OCI-LY3 (cell line): ENCODE measurements at regions not wholly inside any gene's neighbourhood (a gene's known extent, or its start where the extent isn't known, plus 50 kb on each side); places are given as distances from the start of the nearest gene placed in this dataset.

Experiments
- H2AFZ ChIP-seq: fragments of 200-600, 300-600 bp; shearing (Covaris generic); 2 replicates; pipeline ENCODE4 v1.6.0; 2014; ENCODE audit warnings: antibody characterized with exemption, low read depth, low read length
- H3K27ac ChIP-seq: fragments of 200-600, 300-600 bp; sonication (generic); 2 replicates; pipeline ENCODE4 v1.5.1; 2014; ENCODE audit warnings: mild to moderate bottlenecking, low read length, moderate library complexity, mixed read lengths
- H3K27me3 ChIP-seq: fragments of 200-600, 300-600 bp; sonication (generic); 2 replicates; pipeline ENCODE4 v1.6.1; 2014; ENCODE audit warnings: low read depth, low read length, mixed read lengths
- H3K36me3 ChIP-seq: fragments of 200-600, 300-600 bp; sonication (generic); replicated peaks from 2 replicates; pipeline ENCODE3; 2014; ENCODE audit warnings: low read depth, low read length, mixed read lengths
- H3K4me1 ChIP-seq: fragments of 300-600, 200-600 bp; sonication (generic); 2 replicates; pipeline ENCODE4 v1.6.1; 2014; ENCODE audit warnings: low read length, mixed read lengths
- H3K4me2 ChIP-seq: fragments of 200-600, 300-600 bp; sonication (generic); 2 replicates; pipeline ENCODE4 v1.6.1; 2014; ENCODE audit warnings: low read length, mixed read lengths
- H3K4me3 ChIP-seq: fragments of 300-600, 200-600 bp; sonication (generic); 2 replicates; pipeline ENCODE4 v1.5.1; 2014; ENCODE audit warnings: antibody characterized with exemption, mild to moderate bottlenecking, low read length, moderate library complexity
- H3K79me2 ChIP-seq: fragments of 300-600, 200-600 bp; shearing (Covaris generic); 2 replicates; pipeline ENCODE4 v1.6.1; 2014; ENCODE audit warnings: mild to moderate bottlenecking, low read length, mixed read lengths
- H3K9ac ChIP-seq: fragments of 300-600, 200-600 bp; shearing (Covaris generic); 2 replicates; pipeline ENCODE4 v1.6.0; 2014; ENCODE audit warnings: mild to moderate bottlenecking, low read length, moderate library complexity
- H3K9me3 ChIP-seq: fragments of 200-600, 300-600 bp; shearing (Covaris generic); 2 replicates; pipeline ENCODE4 v1.6.1; 2014; ENCODE audit warnings: low read length, mixed read lengths; ENCODE audit not compliant: insufficient read depth
- H4K20me1 ChIP-seq: fragments of 200-600, 300-600 bp; sonication (generic); 2 replicates; pipeline ENCODE4 v1.6.1; 2016; ENCODE audit warnings: low read length, mixed read lengths; ENCODE audit not compliant: insufficient read depth
- EZH2phosphoT487 ChIP-seq: fragments of 200-600 bp; shearing (Covaris generic); IDR thresholded peaks from 2 replicates; pipeline ENCODE4 v1.6.1; 2018; ENCODE audit warnings: antibody characterized with exemption, mixed run types, low read depth
- TF ChIP-seq, protein P1 (sequence below): fragments of 200-600, 300-600 bp; sonication (generic); IDR thresholded peaks from 2 replicates; pipeline ENCODE4 v1.5.1; 2014; ENCODE audit warnings: antibody characterized with exemption, low read length, low read depth

DNA sequence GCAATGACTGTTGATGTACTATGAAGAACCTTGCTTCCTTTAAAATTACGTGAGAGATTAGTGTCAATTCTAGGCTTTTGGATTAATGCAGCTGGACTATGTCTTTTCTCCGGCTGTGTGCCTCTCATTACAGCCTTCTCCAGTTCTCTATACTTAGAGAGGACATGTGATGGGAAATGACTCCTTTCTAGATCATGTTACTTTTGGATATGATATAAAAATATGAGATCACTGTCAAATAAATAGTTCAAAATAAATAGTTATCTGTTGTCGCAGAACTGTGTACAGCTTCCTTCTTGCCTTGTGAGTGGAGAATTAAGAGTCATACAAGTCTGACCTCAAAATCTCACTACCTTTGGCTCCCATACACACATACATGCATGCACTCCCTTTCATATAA lies 592.4 kb downstream of the DIPK2A start:
- no peak overlapping the region for H3K27ac ChIP-seq
- no peaks in the 10 kb centered on the region for H3K79me2 ChIP-seq
- H3K9ac ChIP-seq, result no peak overlapping the region
- H2AFZ ChIP-seq, result no peak overlapping the region
- TF ChIP-seq EZH2phosphoT487, result no peak
- TF ChIP-seq, protein P1, sequence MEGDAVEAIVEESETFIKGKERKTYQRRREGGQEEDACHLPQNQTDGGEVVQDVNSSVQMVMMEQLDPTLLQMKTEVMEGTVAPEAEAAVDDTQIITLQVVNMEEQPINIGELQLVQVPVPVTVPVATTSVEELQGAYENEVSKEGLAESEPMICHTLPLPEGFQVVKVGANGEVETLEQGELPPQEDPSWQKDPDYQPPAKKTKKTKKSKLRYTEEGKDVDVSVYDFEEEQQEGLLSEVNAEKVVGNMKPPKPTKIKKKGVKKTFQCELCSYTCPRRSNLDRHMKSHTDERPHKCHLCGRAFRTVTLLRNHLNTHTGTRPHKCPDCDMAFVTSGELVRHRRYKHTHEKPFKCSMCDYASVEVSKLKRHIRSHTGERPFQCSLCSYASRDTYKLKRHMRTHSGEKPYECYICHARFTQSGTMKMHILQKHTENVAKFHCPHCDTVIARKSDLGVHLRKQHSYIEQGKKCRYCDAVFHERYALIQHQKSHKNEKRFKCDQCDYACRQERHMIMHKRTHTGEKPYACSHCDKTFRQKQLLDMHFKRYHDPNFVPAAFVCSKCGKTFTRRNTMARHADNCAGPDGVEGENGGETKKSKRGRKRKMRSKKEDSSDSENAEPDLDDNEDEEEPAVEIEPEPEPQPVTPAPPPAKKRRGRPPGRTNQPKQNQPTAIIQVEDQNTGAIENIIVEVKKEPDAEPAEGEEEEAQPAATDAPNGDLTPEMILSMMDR, result no peak
- no peaks in the 10 kb centered on the region for H3K36me3 ChIP-seq
- H3K9me3 ChIP-seq, result no peaks in the 10 kb centered on the region
- H4K20me1 ChIP-seq, result no peaks in the 10 kb centered on the region
- no peak overlapping the region for H3K4me2 ChIP-seq
- no peaks in the 10 kb centered on the region for H3K27me3 ChIP-seq
- H3K4me1 ChIP-seq, result no peaks in the 10 kb centered on the region
- no peak overlapping the region for H3K4me3 ChIP-seq

DNA sequence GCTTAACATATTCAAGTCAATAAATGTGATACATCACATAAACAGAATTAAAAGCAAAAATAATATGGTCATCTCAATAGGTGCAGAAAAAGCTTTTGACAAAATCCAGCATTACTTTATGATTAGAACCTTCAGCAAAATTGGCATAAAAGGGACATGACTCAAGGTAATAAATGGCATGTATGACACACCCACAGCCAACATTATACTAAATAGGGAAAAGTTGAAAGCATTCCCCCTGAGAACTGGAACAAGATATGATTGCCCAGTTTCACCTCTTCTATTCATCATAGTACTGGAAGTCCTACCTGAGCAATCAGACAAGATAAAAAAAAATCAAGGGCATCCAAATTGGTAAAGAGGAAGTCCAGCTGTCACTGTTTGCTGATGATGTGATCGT lies 594.7 kb downstream of the DIPK2A start:
- no peaks in the 10 kb centered on the region for H3K79me2 ChIP-seq
- H3K9me3 ChIP-seq, result no peaks in the 10 kb centered on the region
- no peaks in the 10 kb centered on the region for H3K4me1 ChIP-seq
- H4K20me1 ChIP-seq, result no peaks in the 10 kb centered on the region
- H3K36me3 ChIP-seq, result no peaks in the 10 kb centered on the region
- no peak overlapping the region for H3K9ac ChIP-seq
- no peak overlapping the region for H3K4me2 ChIP-seq
- no peak overlapping the region for H2AFZ ChIP-seq
- H3K4me3 ChIP-seq, result no peak overlapping the region
- no peak overlapping the region for H3K27ac ChIP-seq
- no peak for TF ChIP-seq EZH2phosphoT487
- TF ChIP-seq, protein P1, result no peak
- H3K27me3 ChIP-seq, result no peaks in the 10 kb centered on the region

DNA sequence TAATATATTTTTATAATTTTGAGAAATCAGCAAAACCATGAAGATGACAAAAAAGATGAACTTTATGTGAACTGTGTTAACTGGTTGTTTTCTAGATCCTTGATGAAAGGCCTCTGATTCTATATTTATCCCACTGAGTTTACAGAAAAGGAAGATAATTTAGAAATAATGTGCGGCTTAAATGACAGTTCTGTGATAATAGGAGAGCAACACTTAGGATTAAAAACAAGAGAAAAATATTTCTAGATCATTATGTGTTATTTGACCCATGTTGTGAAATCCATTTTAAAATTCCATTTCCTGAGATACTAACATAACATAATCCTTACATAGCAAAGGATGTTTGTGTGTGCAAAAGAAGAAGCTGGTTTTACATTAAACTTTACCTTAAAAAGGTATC lies 598.0 kb downstream of the DIPK2A start:
- no peaks in the 10 kb centered on the region for H3K9me3 ChIP-seq
- no peak overlapping the region for H2AFZ ChIP-seq
- H3K27me3 ChIP-seq, result no peaks in the 10 kb centered on the region
- H4K20me1 ChIP-seq, result no peaks in the 10 kb centered on the region
- no peaks in the 10 kb centered on the region for H3K36me3 ChIP-seq
- no peak overlapping the region for H3K4me2 ChIP-seq
- TF ChIP-seq EZH2phosphoT487, result no peak
- TF ChIP-seq, protein P1, result no peak
- H3K4me1 ChIP-seq, result no peaks in the 10 kb centered on the region
- H3K79me2 ChIP-seq, result no peaks in the 10 kb centered on the region
- no peak overlapping the region for H3K27ac ChIP-seq
- no peak overlapping the region for H3K4me3 ChIP-seq
- no peak overlapping the region for H3K9ac ChIP-seq

DNA sequence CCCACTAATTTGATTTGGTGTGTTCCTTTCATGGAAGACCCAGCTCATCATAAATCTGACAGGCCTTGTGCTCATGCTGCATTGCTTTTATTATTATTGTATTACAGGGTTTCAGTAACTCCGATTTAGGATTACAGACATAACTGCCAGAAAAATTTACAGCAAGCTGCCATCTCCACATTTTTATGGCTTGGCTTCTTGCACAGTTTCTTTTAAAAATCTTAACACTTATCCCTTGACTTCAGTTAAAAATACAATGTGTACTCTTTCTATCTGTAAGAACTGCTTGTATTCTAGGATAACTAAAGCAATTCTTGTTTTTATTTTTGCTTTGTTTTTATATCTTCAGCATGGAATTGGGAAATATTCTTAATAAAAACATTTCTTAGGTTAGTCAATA lies 612.2 kb downstream of the DIPK2A start:
- TF ChIP-seq, protein P1, result no peak
- TF ChIP-seq EZH2phosphoT487, result no peak
- H3K4me2 ChIP-seq, result no peak overlapping the region

More for the DNA sequence above, 612.2 kb downstream of the DIPK2A start:
- no peak overlapping the region for H3K9ac ChIP-seq
- H3K27ac ChIP-seq, result no peak overlapping the region
- no peaks in the 10 kb centered on the region for H3K27me3 ChIP-seq
- no peaks in the 10 kb centered on the region for H3K4me1 ChIP-seq
- no peaks in the 10 kb centered on the region for H4K20me1 ChIP-seq
- no peak overlapping the region for H3K4me3 ChIP-seq
- no peaks in the 10 kb centered on the region for H3K36me3 ChIP-seq
- no peaks in the 10 kb centered on the region for H3K79me2 ChIP-seq
- H2AFZ ChIP-seq, result no peak overlapping the region
- no peaks in the 10 kb centered on the region for H3K9me3 ChIP-seq
